CD4-positive, alpha-beta T cell (primary cell): ENCODE measurements at regions not wholly inside any gene's neighbourhood (a gene's known extent, or its start where the extent isn't known, plus 50 kb on each side); places are given as distances from the start of the nearest gene placed in this dataset.

Experiments used
- ATAC-seq: fragments of 200-7000 bp; cut with Tn5 transposase; one replicate; pipeline ENCODE4 v1.10.0; 2022; ENCODE audit warnings: mild to moderate bottlenecking; ENCODE audit not compliant: poor library complexity
- CTCF ChIA-PET: fragments of 350-600 bp; sonication (Branson Sonifier 250); formaldehyde crosslinking; loops from one replicate; lab custom pipeline; 2021; ENCODE audit warnings: antibody characterized with exemption, inconsistent platforms; lab: Charles Lee
- POLR2A ChIA-PET: fragments of 350-600 bp; sonication (Branson Sonifier 250); formaldehyde crosslinking; loops from one replicate; lab custom pipeline; 2021; ENCODE audit warnings: antibody characterized with exemption, inconsistent platforms; lab: Charles Lee
- DNase-seq, 14 experiments: peaks; one replicate each; pipeline ENCODE4 v3.0.0-alpha.2; 2013 to 2020; ENCODE audit warnings: mixed read lengths in 2 of 14
- H3K27ac ChIP-seq, 2 donors: one replicate each; pipeline versions ENCODE4 v1.5.1 to v1.7.0; 2013; ENCODE audit warnings: low read length in 2 of 2, low read depth in 1 of 2, mild to moderate bottlenecking in 1 of 2
- H3K27me3 ChIP-seq, 2 experiments: 1 replicate in 1 of 2; 2 replicates in 1 of 2; pipeline versions ENCODE4 v1.6.1 to v1.7.0; 2013; ENCODE audit warnings: low read length in 2 of 2, control low read depth in 1 of 2, mild to moderate bottlenecking in 1 of 2, moderate library complexity in 1 of 2; ENCODE audit not compliant: insufficient read depth in 2 of 2, control insufficient read depth in 1 of 2
- H3K36me3 ChIP-seq: one replicate; pipeline ENCODE4 v1.6.1; 2013; ENCODE audit warnings: low read length, control low read depth; ENCODE audit not compliant: insufficient read depth
- H3K4me1 ChIP-seq: one replicate; pipeline ENCODE4 v1.6.1; 2013; ENCODE audit warnings: low read length, control low read depth; ENCODE audit not compliant: insufficient read depth
- H3K4me3 ChIP-seq: one replicate; pipeline ENCODE4 v1.5.1; 2013; ENCODE audit warnings: mild to moderate bottlenecking, low read length, moderate library complexity
- H3K9me3 ChIP-seq, 2 experiments: 1 replicate in 1 of 2; 2 replicates in 1 of 2; pipeline versions ENCODE4 v1.6.1 to v1.7.0; 2013; ENCODE audit warnings: low read length in 2 of 2, mild to moderate bottlenecking in 2 of 2, control low read depth in 1 of 2, moderate library complexity in 1 of 2; ENCODE audit not compliant: control insufficient read depth in 1 of 2, insufficient read depth in 1 of 2
- H3K27ac Mint-ChIP-seq: one replicate; pipeline ENCODE4 v1.8.0; 2020; ENCODE audit warnings: mixed read lengths
- H3K27me3 Mint-ChIP-seq: one replicate; pipeline ENCODE4 v1.8.0; 2021; ENCODE audit warnings: mixed read lengths
- H3K36me3 Mint-ChIP-seq: one replicate; pipeline ENCODE4 v1.8.0; 2021; ENCODE audit warnings: low read depth, mixed read lengths
- H3K4me1 Mint-ChIP-seq: one replicate; pipeline ENCODE4 v1.8.0; 2021; ENCODE audit warnings: low read depth, mixed read lengths
- H3K4me3 Mint-ChIP-seq: one replicate; pipeline ENCODE4 v1.8.0; 2020; ENCODE audit warnings: mild to moderate bottlenecking, mixed read lengths
- H3K9me3 Mint-ChIP-seq: one replicate; pipeline ENCODE4 v1.8.0; 2020; ENCODE audit warnings: mixed read lengths
- CTCF ChIP-seq: fragments of 200-600 bp; IDR thresholded peaks from one replicate; pipeline ENCODE4 v1.8.0; 2022; ENCODE audit warnings: antibody characterized with exemption, mild to moderate bottlenecking
- intact Hi-C, 2 experiments: fragments of 100-400 bp; cut with DNase I in 1 of 2; cut with micrococcal nuclease in 1 of 2; formaldehyde crosslinking; loops; one replicate each; pipeline versions ENCODE4 v1.15.1 to v1.9.0; 2023 to 2025; cut with DNase I, micrococcal nuclease

GRCh38 chr1:22342734-22343191 is 108.9 kb upstream of the ZBTB40 start:
- peaks cover 16 to 49% of the 10 kb centered on the region in 2 experiments for H3K27me3 ChIP-seq
- Mint-ChIP-seq H3K27me3 (peaks cover 73% of the 10 kb centered on the region), H3K9me3 (no peaks in the 10 kb centered on the region), H3K4me1 (no peaks in the 10 kb centered on the region), H3K36me3 (no peaks in the 10 kb centered on the region), H3K4me3 (no peak overlapping the region), H3K27ac (no peak overlapping the region)
- TF ChIP-seq CTCF = no peak
- peaks cover 0 to 6% of the 10 kb centered on the region in 2 experiments for H3K9me3 ChIP-seq
- ATAC-seq (no peak), DNase-seq (no peak)
- no peak overlapping the region for H3K4me3 ChIP-seq
- H3K36me3 ChIP-seq = no peaks in the 10 kb centered on the region
- H3K4me1 ChIP-seq = no peaks in the 10 kb centered on the region
- no peak overlapping the region for H3K27ac ChIP-seq
- POLR2A ChIA-PET = no interaction called here
- CTCF ChIA-PET = no interaction called here
- intact Hi-C loops = no loop called here

GRCh38 chr1:22343456-22344328 is 108.0 kb upstream of the ZBTB40 start:
- intact Hi-C loops = no loop called here
- DNase-seq = no peak
- POLR2A ChIA-PET = no interaction called here
- H3K27ac Mint-ChIP-seq = no peak overlapping the region
- H3K27me3 Mint-ChIP-seq = peaks cover 82% of the 10 kb centered on the region
- no peaks in the 10 kb centered on the region for H3K36me3 ChIP-seq
- H3K4me1 ChIP-seq = no peaks in the 10 kb centered on the region
- CTCF ChIA-PET = no interaction called here
- H3K36me3 Mint-ChIP-seq = no peaks in the 10 kb centered on the region
- no peak overlapping the region for H3K4me3 ChIP-seq
- peaks cover 24 to 58% of the 10 kb centered on the region in 2 experiments for H3K27me3 ChIP-seq
- peaks cover 0 to 6% of the 10 kb centered on the region in 2 experiments for H3K9me3 ChIP-seq
- H3K4me3 Mint-ChIP-seq = no peak overlapping the region
- TF ChIP-seq CTCF = no peak
- no peaks in the 10 kb centered on the region for H3K4me1 Mint-ChIP-seq
- no peak for ATAC-seq
- no peak overlapping the region for H3K27ac ChIP-seq
- no peaks in the 10 kb centered on the region for H3K9me3 Mint-ChIP-seq

- Histone ChIP-seq H3K27me3 (peaks cover 22 to 56% of the 10 kb centered on the region in 2 experiments), H3K4me3 (no peak overlapping the region), H3K36me3 (no peaks in the 10 kb centered on the region), H3K9me3 (peaks cover 0 to 6% of the 10 kb centered on the region in 2 experiments), H3K27ac (no peak overlapping the region), H3K4me1 (no peaks in the 10 kb centered on the region)
- Mint-ChIP-seq H3K4me3 (no peak overlapping the region), H3K27me3 (peaks cover 85% of the 10 kb centered on the region), H3K9me3 (no peaks in the 10 kb centered on the region), H3K36me3 (no peaks in the 10 kb centered on the region), H3K27ac (no peak overlapping the region), H3K4me1 (no peaks in the 10 kb centered on the region)
- no peak for DNase-seq
- CTCF ChIA-PET = no interaction called here
- ATAC-seq = no peak
- intact Hi-C loops = no loop called here
- TF ChIP-seq CTCF = no peak
- POLR2A ChIA-PET = no interaction called here
These were observed 107.4 kb upstream of the ZBTB40 start for GRCh38 chr1:22344329-22344630.
